WI38 (cell line): ENCODE measurements at regions not wholly inside any gene's neighbourhood (a gene's known extent, or its start where the extent isn't known, plus 50 kb on each side); places are given as distances from the start of the nearest gene placed in this dataset.

Experiments
- H3K4me3 ChIP-seq: 2 replicates; pipeline ENCODE4 v1.5.1; 2011; ENCODE audit warnings: low read depth, mild to moderate bottlenecking, control low read depth, low read length
- CTCF ChIP-seq: IDR thresholded peaks from 2 replicates; pipeline ENCODE4 v1.5.1; 2012; ENCODE audit warnings: low read depth, mild to moderate bottlenecking, control low read depth, low read length

GRCh38 chr6:25006075-25006474, 70.3 kb upstream of the RIPOR2 start:
- no peak overlapping the region for H3K4me3 ChIP-seq
- TF ChIP-seq CTCF, result no peak

DNA sequence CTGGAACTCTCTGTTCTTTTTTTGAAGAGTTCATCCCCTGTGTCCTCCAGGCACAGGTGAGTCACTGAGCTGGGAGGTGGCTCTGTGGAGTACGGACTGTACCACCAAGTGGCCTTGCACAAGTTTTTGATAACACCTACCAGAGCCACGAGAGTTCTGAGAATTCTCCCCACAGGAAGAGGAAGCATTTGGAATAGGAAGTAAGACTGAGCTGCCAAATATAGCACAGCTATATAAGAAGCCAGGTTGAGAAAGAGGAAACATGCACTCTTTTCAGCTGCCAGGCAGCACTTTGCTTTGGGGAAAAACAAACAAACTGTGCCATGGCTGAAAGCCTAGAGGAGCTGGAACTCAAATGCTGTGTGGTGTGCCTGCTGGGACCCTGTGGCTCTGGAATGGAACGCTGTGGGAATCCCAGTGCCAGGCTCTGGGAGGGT, 70.8 kb upstream of the RIPOR2 start:
- no peak overlapping the region for H3K4me3 ChIP-seq
- TF ChIP-seq CTCF, result no peak

DNA sequence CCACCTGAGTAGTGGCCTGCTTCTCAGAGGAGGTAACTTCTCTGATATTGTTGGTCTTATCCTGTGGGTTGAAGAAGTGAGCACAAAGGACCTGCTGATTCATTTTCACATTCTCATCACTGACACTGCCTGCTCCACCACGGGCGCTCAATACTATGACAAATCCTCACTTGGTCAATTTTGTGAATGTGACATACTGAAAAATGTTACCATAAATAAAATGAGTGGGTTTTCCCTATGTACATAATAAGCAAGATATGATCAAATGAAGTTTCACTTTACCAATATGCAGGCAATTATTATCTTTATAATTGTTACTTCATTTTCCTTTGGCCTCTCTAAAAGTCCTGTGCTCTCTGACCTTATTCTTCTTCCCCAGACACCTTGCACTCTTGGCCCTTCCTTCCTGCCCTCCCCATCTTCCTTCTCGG, 71.5 kb upstream of the RIPOR2 start:
- H3K4me3 ChIP-seq, result no peak overlapping the region
- TF ChIP-seq CTCF, result no peak

GRCh38 chr6:25008707-25009392, 73.1 kb upstream of the RIPOR2 start:
- TF ChIP-seq CTCF, result no peak

DNA sequence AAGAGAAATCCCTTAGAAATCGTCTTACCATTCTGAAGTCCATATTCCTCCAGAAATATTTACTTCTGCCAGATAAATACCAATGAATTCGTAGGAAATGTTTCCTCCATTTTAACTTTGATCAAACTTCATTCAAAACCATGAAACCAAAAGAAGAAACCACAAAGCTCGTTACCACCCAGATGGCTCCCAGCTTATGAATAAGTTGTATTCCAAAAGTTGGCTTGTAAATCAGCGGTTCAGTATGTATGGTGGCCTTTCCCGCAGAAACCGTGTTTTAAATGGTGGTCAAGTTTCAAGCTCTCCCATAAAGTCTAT, 73.6 kb upstream of the RIPOR2 start:
- no peak overlapping the region for H3K4me3 ChIP-seq

More at GRCh38 chr6:25008707-25009392, 73.1 kb upstream of the RIPOR2 start:
- H3K4me3 ChIP-seq, result no peak overlapping the region

GRCh38 chr6:25010176-25010575, 74.4 kb upstream of the RIPOR2 start:
- H3K4me3 ChIP-seq, result no peak overlapping the region
- no peak for TF ChIP-seq CTCF

More for the DNA sequence above, 73.6 kb upstream of the RIPOR2 start:
- no peak for TF ChIP-seq CTCF

- no peak overlapping the region for H3K4me3 ChIP-seq
- TF ChIP-seq CTCF, result no peak
These were observed 75.3 kb upstream of the RIPOR2 start for GRCh38 chr6:25010902-25011625.
